Fibroblast of the conjunctiva (primary cell): ENCODE measurements at regions not wholly inside any gene's neighbourhood (a gene's known extent, or its start where the extent isn't known, plus 50 kb on each side); places are given as distances from the start of the nearest gene placed in this dataset.
"Not testable (repeated sequence)": the region's sequence is repeated elsewhere in the genome, so short reads cannot be mapped to it uniquely, and the experiment has no call there.

Source experiments
- DNase-seq: peaks from one replicate; pipeline ENCODE4 v3.0.0-alpha.2; 2010; ENCODE audit warnings: low read depth

- no peak for DNase-seq
Measured at GRCh38 chr4:128688846-128689437, 120.6 kb upstream of the JADE1 start.

GRCh38 chr4:128688033-128688721 lies 121.3 kb upstream of the JADE1 start:
- DNase-seq = no peak

GRCh38 chr4:128686810-128687209 lies 122.7 kb upstream of the JADE1 start:
- no peak for DNase-seq

- DNase-seq = no peak
Measured at GRCh38 chr4:128686032-128686465, 123.5 kb upstream of the JADE1 start.

GRCh38 chr4:128684016-128684415 lies 125.5 kb upstream of the JADE1 start:
- DNase-seq = no peak

GRCh38 chr4:128682942-128683666 lies 126.4 kb upstream of the JADE1 start:
- no peak for DNase-seq

GRCh38 chr4:128676095-128676494 lies 133.4 kb upstream of the JADE1 start:
- no peak for DNase-seq

- DNase-seq = no peak
Measured at GRCh38 chr4:128675083-128675482, 134.4 kb upstream of the JADE1 start.

GRCh38 chr4:128673159-128673558 lies 136.3 kb upstream of the JADE1 start:
- DNase-seq = not testable (repeated sequence)

GRCh38 chr4:128672596-128672995 lies 136.9 kb upstream of the JADE1 start:
- DNase-seq = not testable (repeated sequence)

GRCh38 chr4:128670513-128670912 lies 139.0 kb upstream of the JADE1 start:
- DNase-seq = no peak

GRCh38 chr4:128668566-128668965 lies 140.9 kb upstream of the JADE1 start:
- DNase-seq = no peak

- DNase-seq = no peak
Measured at GRCh38 chr4:128665514-128665913, 144.0 kb upstream of the JADE1 start.

- DNase-seq = no peak
Measured at GRCh38 chr4:128663325-128663724, 146.2 kb upstream of the JADE1 start.

- no peak for DNase-seq
Measured at GRCh38 chr4:128661479-128661878, 148.0 kb upstream of the JADE1 start.

GRCh38 chr4:128660361-128661215 lies 148.9 kb upstream of the JADE1 start:
- DNase-seq = peak; percentile 74

- DNase-seq = no peak
Measured at GRCh38 chr4:128658214-128658631, 151.3 kb upstream of the JADE1 start.

GRCh38 chr4:128657638-128658037 lies 151.9 kb upstream of the JADE1 start:
- no peak for DNase-seq

- no peak for DNase-seq
Measured at GRCh38 chr4:128654465-128654864, 155.0 kb upstream of the JADE1 start.

- no peak for DNase-seq
Measured at GRCh38 chr4:128653527-128654444, 155.7 kb upstream of the JADE1 start.

- no peak for DNase-seq
Measured at GRCh38 chr4:128649575-128650205, 159.8 kb upstream of the JADE1 start.
